ENCODE measurements at regions not wholly inside any gene's neighbourhood (a gene's known extent, or its start where the extent isn't known, plus 50 kb on each side); places are given as distances from the start of the nearest gene placed in this dataset.

- Histone ChIP-seq H4K20me1 (ENCODE audit: insufficient read depth) (no peaks in the 10 kb centered on the region), H3K4me2 (ENCODE audit: low read length) (no peak overlapping the region), H3F3A (ENCODE audit: insufficient read depth, low read length, poor library complexity, severe bottlenecking) (no peaks in the 10 kb centered on the region), H3K9me3 (ENCODE audit: low read length) (no peaks in the 10 kb centered on the region), H3K36me3 (ENCODE audit: insufficient read depth, low read length) (no peaks in the 10 kb centered on the region), H2AFZ (ENCODE audit: low read depth, low read length) (no peak overlapping the region), H3K9me2 (ENCODE audit: insufficient read depth, low read length) (no peaks in the 10 kb centered on the region), H3K79me2 (replicated peaks; ENCODE audit: insufficient read depth, low read length) (no peaks in the 10 kb centered on the region), H3K27ac (ENCODE audit: low read length) (no peak overlapping the region), H3K4me3 (ENCODE audit: low read length) (no peak overlapping the region), H3K27me3 (ENCODE audit: insufficient read depth, low read depth, low read length) (no peaks in the 10 kb centered on the region), H3K9ac (ENCODE audit: low read length) (no peak overlapping the region)
- TF ChIP-seq SMC3 (conservative IDR thresholded peaks at IDR 0.05; ENCODE audit: poor library complexity) (no peak), TAF1 (IDR thresholded peaks at IDR 0.05; ENCODE audit: low read depth) (no peak), POLR2AphosphoS5 (IDR thresholded peaks at IDR 0.05) (no peak), EZH2 (IDR thresholded peaks at IDR 0.05; ENCODE audit: borderline replicate concordance, insufficient read depth, low read length, poor library complexity, severe bottlenecking) (no peak), REST (IDR thresholded peaks at IDR 0.05; ENCODE audit: borderline replicate concordance) (no peak), CTCF (IDR thresholded peaks at IDR 0.05; ENCODE audit: poor library complexity, severe bottlenecking) (no peak), EP300 (conservative IDR thresholded peaks at IDR 0.05; ENCODE audit: poor library complexity, severe bottlenecking) (no peak), RAD21 (conservative IDR thresholded peaks at IDR 0.05) (no peak), MXI1 (conservative IDR thresholded peaks at IDR 0.05; ENCODE audit: poor library complexity, severe bottlenecking) (no peak)
These were observed 200.5 kb upstream of the PHACTR1 start for GRCh38 chr6:12516070-12516469.

GRCh38 chr6:12522347-12522746, 194.2 kb upstream of the PHACTR1 start:
- H3K36me3 ChIP-seq (ENCODE audit: insufficient read depth, low read length), result no peaks in the 10 kb centered on the region
- no peaks in the 10 kb centered on the region for H3K9me2 ChIP-seq (ENCODE audit: insufficient read depth, low read length)
- no peaks in the 10 kb centered on the region for H3F3A ChIP-seq (ENCODE audit: insufficient read depth, low read length, poor library complexity, severe bottlenecking)
- H3K79me2 ChIP-seq (replicated peaks; ENCODE audit: insufficient read depth, low read length), result no peaks in the 10 kb centered on the region
- no peak overlapping the region for H3K27ac ChIP-seq (ENCODE audit: low read length)
- no peaks in the 10 kb centered on the region for H3K27me3 ChIP-seq (ENCODE audit: insufficient read depth, low read depth, low read length)
- no peak overlapping the region for H2AFZ ChIP-seq (ENCODE audit: low read depth, low read length)
- no peaks in the 10 kb centered on the region for H4K20me1 ChIP-seq (ENCODE audit: insufficient read depth)
- H3K9ac ChIP-seq (ENCODE audit: low read length), result no peak overlapping the region
- H3K4me2 ChIP-seq (ENCODE audit: low read length), result no peak overlapping the region
- H3K9me3 ChIP-seq (ENCODE audit: low read length), result no peaks in the 10 kb centered on the region
- TF ChIP-seq TAF1 (IDR thresholded peaks at IDR 0.05; ENCODE audit: low read depth) (no peak), POLR2AphosphoS5 (IDR thresholded peaks at IDR 0.05) (no peak), SMC3 (conservative IDR thresholded peaks at IDR 0.05; ENCODE audit: poor library complexity) (no peak), EZH2 (IDR thresholded peaks at IDR 0.05; ENCODE audit: borderline replicate concordance, insufficient read depth, low read length, poor library complexity, severe bottlenecking) (no peak), EP300 (conservative IDR thresholded peaks at IDR 0.05; ENCODE audit: poor library complexity, severe bottlenecking) (no peak), RAD21 (conservative IDR thresholded peaks at IDR 0.05) (no peak), MXI1 (conservative IDR thresholded peaks at IDR 0.05; ENCODE audit: poor library complexity, severe bottlenecking) (no peak), CTCF (IDR thresholded peaks at IDR 0.05; ENCODE audit: poor library complexity, severe bottlenecking) (no peak), REST (IDR thresholded peaks at IDR 0.05; ENCODE audit: borderline replicate concordance) (no peak)
- H3K4me3 ChIP-seq (ENCODE audit: low read length), result no peak overlapping the region
